ENCODE measurements at regions not wholly inside any gene's neighbourhood (a gene's known extent, or its start where the extent isn't known, plus 50 kb on each side); places are given as distances from the start of the nearest gene placed in this dataset.

DNA sequence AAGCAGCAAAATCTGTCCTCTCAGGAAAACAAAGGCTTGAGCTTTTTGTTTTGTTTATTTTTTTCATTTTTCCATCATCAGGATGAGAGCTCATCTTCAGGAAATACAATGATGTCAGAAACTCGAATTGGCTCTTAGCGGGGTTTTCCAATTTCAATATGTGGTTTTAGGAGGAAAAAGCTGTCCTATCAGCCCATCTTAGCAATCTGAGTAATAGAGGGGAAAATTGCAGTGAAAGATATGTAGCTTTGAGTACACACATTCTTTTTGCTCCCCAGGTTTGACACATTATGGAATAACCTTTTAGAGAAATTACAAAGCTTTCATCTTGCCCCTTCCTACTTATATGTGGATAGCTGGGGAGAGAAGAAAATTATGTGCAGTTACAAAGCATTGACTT lies 113.6 kb upstream of the MYO3A start:
- Histone ChIP-seq H3K9me3 (ENCODE audit: low read depth) (no peaks in the 10 kb centered on the region), H3K4me1 (peaks cover 27% of the 10 kb centered on the region), H3K4me3 (no peak overlapping the region), H4K20me1 (ENCODE audit: low read depth) (no peaks in the 10 kb centered on the region), H3K79me2 (ENCODE audit: low read depth) (no peaks in the 10 kb centered on the region), H3F3A (ENCODE audit: low read depth) (no peaks in the 10 kb centered on the region), H3K27me3 (no peaks in the 10 kb centered on the region), H3K36me3 (no peaks in the 10 kb centered on the region), H2AFZ (replicated peaks) (no peak overlapping the region), H3K4me2 (no peak overlapping the region), H3K27ac (no peak overlapping the region), H3K9ac (no peak overlapping the region)
- H3K4me3 Mint-ChIP-seq: no peak overlapping the region
- H3K36me3 Mint-ChIP-seq: no peaks in the 10 kb centered on the region
- peaks cover 36% of the 10 kb centered on the region for H3K4me1 Mint-ChIP-seq
- TF ChIP-seq, protein P1, sequence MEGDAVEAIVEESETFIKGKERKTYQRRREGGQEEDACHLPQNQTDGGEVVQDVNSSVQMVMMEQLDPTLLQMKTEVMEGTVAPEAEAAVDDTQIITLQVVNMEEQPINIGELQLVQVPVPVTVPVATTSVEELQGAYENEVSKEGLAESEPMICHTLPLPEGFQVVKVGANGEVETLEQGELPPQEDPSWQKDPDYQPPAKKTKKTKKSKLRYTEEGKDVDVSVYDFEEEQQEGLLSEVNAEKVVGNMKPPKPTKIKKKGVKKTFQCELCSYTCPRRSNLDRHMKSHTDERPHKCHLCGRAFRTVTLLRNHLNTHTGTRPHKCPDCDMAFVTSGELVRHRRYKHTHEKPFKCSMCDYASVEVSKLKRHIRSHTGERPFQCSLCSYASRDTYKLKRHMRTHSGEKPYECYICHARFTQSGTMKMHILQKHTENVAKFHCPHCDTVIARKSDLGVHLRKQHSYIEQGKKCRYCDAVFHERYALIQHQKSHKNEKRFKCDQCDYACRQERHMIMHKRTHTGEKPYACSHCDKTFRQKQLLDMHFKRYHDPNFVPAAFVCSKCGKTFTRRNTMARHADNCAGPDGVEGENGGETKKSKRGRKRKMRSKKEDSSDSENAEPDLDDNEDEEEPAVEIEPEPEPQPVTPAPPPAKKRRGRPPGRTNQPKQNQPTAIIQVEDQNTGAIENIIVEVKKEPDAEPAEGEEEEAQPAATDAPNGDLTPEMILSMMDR (IDR thresholded peaks at IDR 0.05): no peak
- TF ChIP-seq EZH2phosphoT487 (IDR thresholded peaks at IDR 0.05) (no peak), EZH2 (IDR thresholded peaks at IDR 0.05) (no peak)
- H3K27me3 Mint-ChIP-seq (ENCODE audit: insufficient read depth, low read depth): peaks cover 6% of the 10 kb centered on the region
- H3K27ac Mint-ChIP-seq: no peak overlapping the region
- peaks cover 4% of the 10 kb centered on the region for H3K9me3 Mint-ChIP-seq
- DNase-seq (ENCODE audit: low spot score): no peak

DNA sequence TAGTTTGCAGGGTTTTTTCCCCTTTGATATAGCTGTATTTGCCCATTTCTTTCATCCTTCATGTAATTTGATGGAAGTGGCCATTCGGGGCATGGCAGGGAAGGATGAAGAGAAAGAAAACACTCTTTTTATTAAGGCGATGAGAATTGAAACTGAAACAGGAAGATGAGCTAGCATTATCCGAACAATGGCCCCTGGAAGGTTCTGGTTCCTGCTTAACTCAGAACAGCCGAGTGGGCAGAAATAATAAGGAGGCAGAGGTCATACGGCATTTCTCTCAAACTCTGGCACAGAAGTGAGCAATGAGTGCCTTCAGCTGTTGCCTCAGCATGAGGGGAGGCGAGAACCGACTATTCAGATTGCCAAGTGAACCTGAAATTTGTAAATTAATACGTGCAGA lies 113.2 kb upstream of the MYO3A start:
- Histone ChIP-seq H3K4me1 (peaks cover 27% of the 10 kb centered on the region), H3F3A (ENCODE audit: low read depth) (no peaks in the 10 kb centered on the region), H3K9ac (no peak overlapping the region), H3K79me2 (ENCODE audit: low read depth) (no peaks in the 10 kb centered on the region), H3K9me3 (ENCODE audit: low read depth) (no peaks in the 10 kb centered on the region), H3K27ac (no peak overlapping the region), H4K20me1 (ENCODE audit: low read depth) (no peaks in the 10 kb centered on the region), H2AFZ (replicated peaks) (no peak overlapping the region), H3K4me2 (no peak overlapping the region), H3K27me3 (no peaks in the 10 kb centered on the region), H3K4me3 (no peak overlapping the region), H3K36me3 (no peaks in the 10 kb centered on the region)
- no peak for DNase-seq (ENCODE audit: low spot score)
- Mint-ChIP-seq H3K9me3 (peaks cover 4% of the 10 kb centered on the region), H3K4me3 (no peak overlapping the region), H3K27ac (no peak overlapping the region), H3K27me3 (ENCODE audit: insufficient read depth, low read depth) (peaks cover 6% of the 10 kb centered on the region), H3K36me3 (no peaks in the 10 kb centered on the region), H3K4me1 (peaks cover 36% of the 10 kb centered on the region)
- TF ChIP-seq, protein P1 (IDR thresholded peaks at IDR 0.05): no peak
- TF ChIP-seq EZH2phosphoT487 (IDR thresholded peaks at IDR 0.05) (no peak), EZH2 (IDR thresholded peaks at IDR 0.05) (no peak)

DNA sequence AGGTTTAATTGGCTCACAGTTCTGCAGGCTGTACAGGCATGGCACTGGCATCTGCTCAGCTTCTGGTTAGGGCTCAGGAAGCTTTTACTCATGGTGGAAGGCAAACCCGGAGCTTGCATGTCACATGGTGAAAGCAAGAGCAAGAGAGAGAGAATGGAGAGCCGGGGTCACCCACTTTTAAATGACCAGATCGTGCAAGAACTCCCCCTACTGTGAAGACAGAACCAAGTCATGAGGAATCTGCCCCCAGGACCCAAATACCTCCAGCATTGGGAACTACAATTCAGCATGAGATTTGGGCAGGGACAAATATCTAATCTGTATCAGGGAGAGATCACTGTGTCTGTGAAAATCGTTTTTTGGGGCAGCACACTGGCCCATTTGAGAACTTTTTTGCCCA lies 110.0 kb upstream of the MYO3A start:
- no peaks in the 10 kb centered on the region for H3F3A ChIP-seq (ENCODE audit: low read depth)
- H3K79me2 ChIP-seq (ENCODE audit: low read depth): no peaks in the 10 kb centered on the region
- peaks cover 15% of the 10 kb centered on the region for H3K4me1 ChIP-seq
- Mint-ChIP-seq H3K36me3 (no peaks in the 10 kb centered on the region), H3K4me1 (peaks cover 19% of the 10 kb centered on the region), H3K9me3 (peaks cover 4% of the 10 kb centered on the region), H3K4me3 (no peak overlapping the region), H3K27me3 (ENCODE audit: insufficient read depth, low read depth) (peaks cover 6% of the 10 kb centered on the region), H3K27ac (peak overlapping the region; percentile 50)
- H3K27me3 ChIP-seq: no peaks in the 10 kb centered on the region
- H3K36me3 ChIP-seq: no peaks in the 10 kb centered on the region
- peak overlapping the region; percentile 59 for H2AFZ ChIP-seq (replicated peaks)
- no peaks in the 10 kb centered on the region for H3K9me3 ChIP-seq (ENCODE audit: low read depth)
- no peak for DNase-seq (ENCODE audit: low spot score)
- H3K4me2 ChIP-seq: no peak overlapping the region
- no peak overlapping the region for H3K27ac ChIP-seq
- H4K20me1 ChIP-seq (ENCODE audit: low read depth): no peaks in the 10 kb centered on the region
- no peak overlapping the region for H3K9ac ChIP-seq
- H3K4me3 ChIP-seq: no peak overlapping the region
- no peak for TF ChIP-seq EZH2phosphoT487 (IDR thresholded peaks at IDR 0.05)
- TF ChIP-seq, protein P1 (IDR thresholded peaks at IDR 0.05): no peak
- TF ChIP-seq EZH2 (IDR thresholded peaks at IDR 0.05): no peak

Measured in neural progenitor cell (in vitro differentiated cells).